CD4-positive, alpha-beta T cell (primary cell): ENCODE measurements at regions not wholly inside any gene's neighbourhood (a gene's known extent, or its start where the extent isn't known, plus 50 kb on each side); places are given as distances from the start of the nearest gene placed in this dataset.

ENCODE experiments used
- ATAC-seq: fragments of 200-7000 bp; cut with Tn5 transposase; one replicate; pipeline ENCODE4 v1.10.0; 2022; ENCODE audit warnings: mild to moderate bottlenecking; ENCODE audit not compliant: poor library complexity
- CTCF ChIA-PET: fragments of 350-600 bp; sonication (Branson Sonifier 250); formaldehyde crosslinking; loops from one replicate; lab custom pipeline; 2021; ENCODE audit warnings: antibody characterized with exemption, inconsistent platforms; lab: Charles Lee
- POLR2A ChIA-PET: fragments of 350-600 bp; sonication (Branson Sonifier 250); formaldehyde crosslinking; loops from one replicate; lab custom pipeline; 2021; ENCODE audit warnings: antibody characterized with exemption, inconsistent platforms; lab: Charles Lee
- DNase-seq, 14 experiments: peaks; one replicate each; pipeline ENCODE4 v3.0.0-alpha.2; 2013 to 2020; ENCODE audit warnings: mixed read lengths in 2 of 14
- H3K27ac ChIP-seq, 2 donors: one replicate each; pipeline versions ENCODE4 v1.5.1 to v1.7.0; 2013; ENCODE audit warnings: low read length in 2 of 2, low read depth in 1 of 2, mild to moderate bottlenecking in 1 of 2
- H3K27me3 ChIP-seq, 2 experiments: 1 replicate in 1 of 2; 2 replicates in 1 of 2; pipeline versions ENCODE4 v1.6.1 to v1.7.0; 2013; ENCODE audit warnings: low read length in 2 of 2, control low read depth in 1 of 2, mild to moderate bottlenecking in 1 of 2, moderate library complexity in 1 of 2; ENCODE audit not compliant: insufficient read depth in 2 of 2, control insufficient read depth in 1 of 2
- H3K36me3 ChIP-seq: one replicate; pipeline ENCODE4 v1.6.1; 2013; ENCODE audit warnings: low read length, control low read depth; ENCODE audit not compliant: insufficient read depth
- H3K4me1 ChIP-seq: one replicate; pipeline ENCODE4 v1.6.1; 2013; ENCODE audit warnings: low read length, control low read depth; ENCODE audit not compliant: insufficient read depth
- H3K4me3 ChIP-seq: one replicate; pipeline ENCODE4 v1.5.1; 2013; ENCODE audit warnings: mild to moderate bottlenecking, low read length, moderate library complexity
- H3K9me3 ChIP-seq, 2 experiments: 1 replicate in 1 of 2; 2 replicates in 1 of 2; pipeline versions ENCODE4 v1.6.1 to v1.7.0; 2013; ENCODE audit warnings: low read length in 2 of 2, mild to moderate bottlenecking in 2 of 2, control low read depth in 1 of 2, moderate library complexity in 1 of 2; ENCODE audit not compliant: control insufficient read depth in 1 of 2, insufficient read depth in 1 of 2
- H3K27ac Mint-ChIP-seq: one replicate; pipeline ENCODE4 v1.8.0; 2020; ENCODE audit warnings: mixed read lengths
- H3K27me3 Mint-ChIP-seq: one replicate; pipeline ENCODE4 v1.8.0; 2021; ENCODE audit warnings: mixed read lengths
- H3K36me3 Mint-ChIP-seq: one replicate; pipeline ENCODE4 v1.8.0; 2021; ENCODE audit warnings: low read depth, mixed read lengths
- H3K4me1 Mint-ChIP-seq: one replicate; pipeline ENCODE4 v1.8.0; 2021; ENCODE audit warnings: low read depth, mixed read lengths
- H3K4me3 Mint-ChIP-seq: one replicate; pipeline ENCODE4 v1.8.0; 2020; ENCODE audit warnings: mild to moderate bottlenecking, mixed read lengths
- H3K9me3 Mint-ChIP-seq: one replicate; pipeline ENCODE4 v1.8.0; 2020; ENCODE audit warnings: mixed read lengths
- intact Hi-C, 2 experiments: fragments of 100-400 bp; cut with DNase I in 1 of 2; cut with micrococcal nuclease in 1 of 2; formaldehyde crosslinking; loops; one replicate each; pipeline versions ENCODE4 v1.15.1 to v1.9.0; 2023 to 2025; cut with DNase I, micrococcal nuclease
- TF ChIP-seq, protein P1 (sequence below): fragments of 200-600 bp; IDR thresholded peaks from one replicate; pipeline ENCODE4 v1.8.0; 2022; ENCODE audit warnings: antibody characterized with exemption, mild to moderate bottlenecking

DNA sequence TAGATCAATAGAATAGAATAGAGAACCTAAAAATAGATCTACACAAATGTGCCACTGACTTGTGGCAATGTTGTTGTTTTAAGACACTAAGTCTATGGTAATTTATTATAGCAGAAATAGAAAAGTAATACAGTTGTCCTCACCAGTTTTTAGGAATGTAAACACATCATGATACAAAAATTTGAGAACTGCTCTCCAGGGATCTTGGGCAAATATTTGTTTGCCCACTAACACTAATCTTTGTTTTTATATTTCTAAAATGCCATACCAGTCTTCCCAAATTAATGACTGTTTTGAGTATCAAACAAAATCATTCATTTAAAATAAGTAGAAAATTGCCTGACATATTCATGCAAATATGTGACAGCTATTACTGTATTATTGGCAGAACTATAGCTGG is 297.6 kb downstream of the BRINP1 start:
- TF ChIP-seq, protein P1, sequence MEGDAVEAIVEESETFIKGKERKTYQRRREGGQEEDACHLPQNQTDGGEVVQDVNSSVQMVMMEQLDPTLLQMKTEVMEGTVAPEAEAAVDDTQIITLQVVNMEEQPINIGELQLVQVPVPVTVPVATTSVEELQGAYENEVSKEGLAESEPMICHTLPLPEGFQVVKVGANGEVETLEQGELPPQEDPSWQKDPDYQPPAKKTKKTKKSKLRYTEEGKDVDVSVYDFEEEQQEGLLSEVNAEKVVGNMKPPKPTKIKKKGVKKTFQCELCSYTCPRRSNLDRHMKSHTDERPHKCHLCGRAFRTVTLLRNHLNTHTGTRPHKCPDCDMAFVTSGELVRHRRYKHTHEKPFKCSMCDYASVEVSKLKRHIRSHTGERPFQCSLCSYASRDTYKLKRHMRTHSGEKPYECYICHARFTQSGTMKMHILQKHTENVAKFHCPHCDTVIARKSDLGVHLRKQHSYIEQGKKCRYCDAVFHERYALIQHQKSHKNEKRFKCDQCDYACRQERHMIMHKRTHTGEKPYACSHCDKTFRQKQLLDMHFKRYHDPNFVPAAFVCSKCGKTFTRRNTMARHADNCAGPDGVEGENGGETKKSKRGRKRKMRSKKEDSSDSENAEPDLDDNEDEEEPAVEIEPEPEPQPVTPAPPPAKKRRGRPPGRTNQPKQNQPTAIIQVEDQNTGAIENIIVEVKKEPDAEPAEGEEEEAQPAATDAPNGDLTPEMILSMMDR = no peak
- DNase-seq (no peak), ATAC-seq (no peak)
- no peaks in the 10 kb centered on the region for H3K27me3 Mint-ChIP-seq
- H3K27ac ChIP-seq = no peak overlapping the region
- no peaks in the 10 kb centered on the region for H3K36me3 Mint-ChIP-seq
- intact Hi-C loops = no loop called here
- ChIA-PET POLR2A (no interaction called here), CTCF (no interaction called here)
- H3K4me3 ChIP-seq = no peak overlapping the region
- no peaks in the 10 kb centered on the region for H3K4me1 Mint-ChIP-seq
- H3K4me1 ChIP-seq = no peaks in the 10 kb centered on the region
- peaks cover 5% of the 10 kb centered on the region for H3K9me3 Mint-ChIP-seq
- no peaks in the 10 kb centered on the region for H3K27me3 ChIP-seq
- no peak overlapping the region for H3K27ac Mint-ChIP-seq
- no peaks in the 10 kb centered on the region for H3K36me3 ChIP-seq
- H3K4me3 Mint-ChIP-seq = no peak overlapping the region
- H3K9me3 ChIP-seq = peaks cover 4 to 5% of the 10 kb centered on the region in 2 experiments

DNA sequence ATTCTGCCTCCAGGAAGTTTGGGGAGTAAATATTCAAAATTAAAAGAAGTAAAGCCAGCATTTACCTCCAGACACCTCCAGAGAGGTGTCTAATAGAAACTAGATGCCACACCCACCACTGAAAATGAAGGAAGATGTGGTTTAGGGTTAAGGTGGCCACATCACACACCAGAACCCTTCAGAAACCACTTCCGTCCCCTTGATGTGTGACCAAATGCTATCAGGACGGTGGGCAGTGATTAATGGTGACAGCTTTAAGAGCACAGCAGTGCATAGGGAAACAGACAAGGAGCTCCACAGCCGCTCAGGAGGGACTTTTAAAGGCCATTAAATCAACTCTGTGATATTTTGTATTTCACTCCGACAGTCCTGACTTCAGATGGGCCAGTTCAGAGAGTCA is 295.2 kb downstream of the BRINP1 start:
- Mint-ChIP-seq H3K4me3 (no peak overlapping the region), H3K36me3 (no peaks in the 10 kb centered on the region), H3K27ac (no peak overlapping the region), H3K4me1 (no peaks in the 10 kb centered on the region), H3K27me3 (no peaks in the 10 kb centered on the region), H3K9me3 (peaks cover 3% of the 10 kb centered on the region)
- H3K27me3 ChIP-seq = no peaks in the 10 kb centered on the region
- ATAC-seq (no peak), DNase-seq (no peak)
- ChIA-PET POLR2A (no interaction called here), CTCF (no interaction called here)
- no peaks in the 10 kb centered on the region for H3K36me3 ChIP-seq
- no peaks in the 10 kb centered on the region for H3K4me1 ChIP-seq
- TF ChIP-seq, protein P1 = no peak
- intact Hi-C loops = no loop called here
- H3K27ac ChIP-seq = no peak overlapping the region
- peaks cover 0 to 8% of the 10 kb centered on the region in 2 experiments for H3K9me3 ChIP-seq
- no peak overlapping the region for H3K4me3 ChIP-seq

DNA sequence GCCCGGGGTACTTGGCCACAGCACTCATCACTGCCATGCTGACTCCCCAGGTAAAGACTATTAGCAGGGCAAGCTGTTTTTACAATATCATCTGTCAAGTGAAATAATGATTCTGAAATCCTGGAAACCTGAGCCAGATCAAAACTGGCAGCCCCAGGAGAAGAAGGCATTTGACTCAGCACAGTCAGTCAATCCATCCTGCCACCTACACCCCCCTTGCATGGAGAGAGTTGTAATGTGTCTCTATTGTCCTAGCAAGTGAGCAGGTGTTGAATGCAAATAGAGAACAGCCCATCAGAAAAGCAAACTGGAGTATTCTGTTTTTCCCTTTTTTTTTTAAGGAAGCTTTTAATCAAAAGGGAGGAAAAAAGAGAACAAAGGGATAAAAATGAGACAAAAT is 291.2 kb downstream of the BRINP1 start:
- Mint-ChIP-seq H3K4me1 (no peaks in the 10 kb centered on the region), H3K4me3 (no peak overlapping the region), H3K36me3 (no peaks in the 10 kb centered on the region), H3K27me3 (no peaks in the 10 kb centered on the region), H3K27ac (no peak overlapping the region), H3K9me3 (peaks cover 4% of the 10 kb centered on the region)
- H3K27me3 ChIP-seq = no peaks in the 10 kb centered on the region
- H3K9me3 ChIP-seq = peaks cover 0 to 13% of the 10 kb centered on the region in 2 experiments
- H3K4me1 ChIP-seq = no peaks in the 10 kb centered on the region
- POLR2A ChIA-PET = no interaction called here
- TF ChIP-seq, protein P1 = no peak
- no peak for ATAC-seq
- H3K4me3 ChIP-seq = no peak overlapping the region
- CTCF ChIA-PET = no interaction called here
- intact Hi-C loops = no loop called here
- H3K36me3 ChIP-seq = no peaks in the 10 kb centered on the region
- H3K27ac ChIP-seq = no peak overlapping the region
- no peak for DNase-seq
